Left lobe of liver (tissue), 2 donors: ENCODE measurements at regions not wholly inside any gene's neighbourhood (a gene's known extent, or its start where the extent isn't known, plus 50 kb on each side); places are given as distances from the start of the nearest gene placed in this dataset.

Experiments used
- ATAC-seq: fragments of 200-7000 bp; cut with Tn5 transposase; one replicate; pipeline ENCODE4 v1.9.1; 2020; ENCODE audit warnings: mild to moderate bottlenecking, moderate library complexity
- DNase-seq: peaks from one replicate; pipeline ENCODE4 v3.0.0-alpha.2; 2020; ENCODE audit warnings: low spot score
- donor health status: DM: no; HTN: no; CAD: no; lungs with moderate emphysema.
- donor health status: DM: no; HTN: yes; CAD: no.

- DNase-seq (no peak), ATAC-seq (no peak)
These were observed 66.1 kb downstream of the LEPR start for GRCh38 chr1:65486613-65487012.

- ATAC-seq: no peak
These were observed 69.0 kb downstream of the LEPR start for GRCh38 chr1:65489481-65489880.

GRCh38 chr1:65490231-65491009 lies 70.0 kb downstream of the LEPR start:
- DNase-seq: no peak
- no peak for ATAC-seq

More at GRCh38 chr1:65489481-65489880, 69.0 kb downstream of the LEPR start:
- DNase-seq: no peak

- no peak for ATAC-seq
- no peak for DNase-seq
These were observed 71.0 kb downstream of the LEPR start for GRCh38 chr1:65491472-65491871.

GRCh38 chr1:65493802-65494201 lies 73.3 kb downstream of the LEPR start:
- no peak for DNase-seq
- peak; percentile 79 for ATAC-seq

GRCh38 chr1:65494671-65495070 lies 74.2 kb downstream of the LEPR start:
- DNase-seq: no peak
- no peak for ATAC-seq

- DNase-seq: no peak
- no peak for ATAC-seq
These were observed 74.7 kb downstream of the LEPR start for GRCh38 chr1:65495137-65495536.

- ATAC-seq (no peak), DNase-seq (no peak)
These were observed 76.9 kb downstream of the LEPR start for GRCh38 chr1:65497256-65497830.

- ATAC-seq: no peak
- no peak for DNase-seq
These were observed 83.0 kb downstream of the LEPR start for GRCh38 chr1:65503427-65503826.

- peak; percentile 30 for ATAC-seq
- DNase-seq: no peak
These were observed 83.8 kb downstream of the LEPR start for GRCh38 chr1:65504263-65504662.

GRCh38 chr1:65505547-65506300 lies 85.3 kb downstream of the LEPR start:
- ATAC-seq (no peak), DNase-seq (no peak)

GRCh38 chr1:65508051-65508450 lies 87.6 kb downstream of the LEPR start:
- ATAC-seq (no peak), DNase-seq (no peak)

- peak; percentile 25 for ATAC-seq
- DNase-seq: no peak
These were observed 89.6 kb downstream of the LEPR start for GRCh38 chr1:65509912-65510680.

GRCh38 chr1:65510961-65511360 lies 90.5 kb downstream of the LEPR start:
- ATAC-seq: no peak
- no peak for DNase-seq

GRCh38 chr1:65512383-65512782 lies 91.9 kb downstream of the LEPR start:
- ATAC-seq: peak; percentile 80

GRCh38 chr1:65512967-65513780 lies 92.7 kb downstream of the LEPR start:
- DNase-seq (peak; percentile 58), ATAC-seq (peak; percentile 76)

More at GRCh38 chr1:65512383-65512782, 91.9 kb downstream of the LEPR start:
- peak; percentile 62 for DNase-seq

GRCh38 chr1:65514041-65514440 lies 93.6 kb downstream of the LEPR start:
- ATAC-seq: peak; percentile 66

GRCh38 chr1:65524931-65525265 lies 104.4 kb downstream of the LEPR start:
- DNase-seq: no peak
- no peak for ATAC-seq

More at GRCh38 chr1:65514041-65514440, 93.6 kb downstream of the LEPR start:
- peak; percentile 59 for DNase-seq

- peak; percentile 79 for ATAC-seq
- DNase-seq: peak; percentile 66
These were observed 105.0 kb downstream of the LEPR start for GRCh38 chr1:65525266-65526048.
